Fibroblast of lung (primary cell): ENCODE measurements at regions not wholly inside any gene's neighbourhood (a gene's known extent, or its start where the extent isn't known, plus 50 kb on each side); places are given as distances from the start of the nearest gene placed in this dataset.

Experiments used
- DNase-seq, 2 donors: peaks; one replicate each; pipeline versions ENCODE4 v3.0.0 to v3.0.0-alpha.2; 2010; ENCODE audit warnings: low read depth in 2 of 2
- H2AFZ ChIP-seq: 2 replicates; pipeline ENCODE4 v1.5.1; 2012; ENCODE audit warnings: low read length, control low read depth, inconsistent platforms
- H3K27ac ChIP-seq: 2 replicates; pipeline ENCODE4 v1.5.1; 2011; ENCODE audit warnings: low read length, control low read depth; ENCODE audit not compliant: insufficient read depth
- H3K27me3 ChIP-seq: 2 replicates; pipeline ENCODE4 v1.5.1; 2011; ENCODE audit warnings: mild to moderate bottlenecking, low read length; ENCODE audit not compliant: control insufficient read depth, insufficient read depth
- H3K36me3 ChIP-seq: 2 replicates; pipeline ENCODE4 v1.5.1; 2011; ENCODE audit warnings: low read length; ENCODE audit not compliant: control insufficient read depth, insufficient read depth
- H3K4me1 ChIP-seq: 2 replicates; pipeline ENCODE4 v1.5.1; 2011; ENCODE audit warnings: low read length; ENCODE audit not compliant: control insufficient read depth, insufficient read depth; ENCODE audit errors: extremely low read depth
- H3K4me2 ChIP-seq: 2 replicates; pipeline ENCODE4 v1.5.1; 2011; ENCODE audit warnings: low read length, control low read depth; ENCODE audit not compliant: insufficient read depth; ENCODE audit errors: extremely low read depth
- H3K4me3 ChIP-seq, 4 experiments: fragments of 200-600 bp in 1 of 4; sonication (generic) in 1 of 4; replicated peaks in 1 of 4; 2 replicates each; pipeline ENCODE4 v1.5.1; 2011 to 2016; ENCODE audit warnings: low read length in 4 of 4, low read depth in 3 of 4, mild to moderate bottlenecking in 3 of 4, control low read depth in 2 of 4, inconsistent platforms in 1 of 4, mixed read lengths in 1 of 4; ENCODE audit not compliant: insufficient read depth in 1 of 4; ENCODE audit errors: control extremely low read depth in 1 of 4
- H3K79me2 ChIP-seq: 2 replicates; pipeline ENCODE4 v1.5.1; 2012; ENCODE audit warnings: mild to moderate bottlenecking, low read length, inconsistent platforms; ENCODE audit not compliant: control insufficient read depth, insufficient read depth
- H3K9ac ChIP-seq: 2 replicates; pipeline ENCODE4 v1.5.1; 2011; ENCODE audit warnings: mild to moderate bottlenecking, low read length, control low read depth; ENCODE audit not compliant: insufficient read depth
- H3K9me3 ChIP-seq: 2 replicates; pipeline ENCODE4 v1.5.1; 2012; ENCODE audit warnings: low read depth, low read length; ENCODE audit not compliant: control insufficient read depth, insufficient read depth
- H4K20me1 ChIP-seq: 2 replicates; pipeline ENCODE4 v1.5.1; 2011; ENCODE audit warnings: low read length; ENCODE audit not compliant: control insufficient read depth, insufficient read depth; ENCODE audit errors: extremely low read depth
- CTCF ChIP-seq, 2 donors: IDR thresholded peaks in 1 of 2; conservative IDR thresholded peaks in 1 of 2; 1 replicate in 1 of 2; 2 replicates in 1 of 2; pipeline ENCODE4 v1.5.1; 2011 to 2012; ENCODE audit warnings: low read length in 2 of 2, control low read depth in 1 of 2, inconsistent platforms in 1 of 2, low read depth in 1 of 2, mild to moderate bottlenecking in 1 of 2
- EZH2 ChIP-seq: IDR thresholded peaks from 2 replicates; pipeline ENCODE4 v1.5.1; 2012; ENCODE audit warnings: low read length, control low read depth, mild to moderate bottlenecking; ENCODE audit errors: missing control alignments

- TF ChIP-seq CTCF (conservative IDR thresholded peaks at IDR 0.05 in 1 of 2, IDR thresholded peaks at IDR 0.05 in 1 of 2; ENCODE audit: low read depth in 1 of 2, low read length in 2 of 2) (no peak), EZH2 (no peak)
- Histone ChIP-seq H3K9ac (no peak overlapping the region), H3K4me3 (no peak overlapping the region), H3K27me3 (no peaks in the 10 kb centered on the region), H3K4me2 (no peak overlapping the region), H4K20me1 (no peaks in the 10 kb centered on the region), H2AFZ (no peak overlapping the region), H3K9me3 (no peaks in the 10 kb centered on the region), H3K4me1 (no peaks in the 10 kb centered on the region), H3K36me3 (no peaks in the 10 kb centered on the region), H3K27ac (no peak overlapping the region), H3K79me2 (no peaks in the 10 kb centered on the region)
- DNase-seq: no peak
These were observed 645.3 kb downstream of the BRD1 start for GRCh38 chr22:49182416-49182815.

- no peak overlapping the region for H3K27ac ChIP-seq
- no peak overlapping the region for H3K9ac ChIP-seq
- no peaks in the 10 kb centered on the region for H3K79me2 ChIP-seq
- H3K4me3 ChIP-seq: no peak overlapping the region
- H3K9me3 ChIP-seq: no peaks in the 10 kb centered on the region
- TF ChIP-seq CTCF (conservative IDR thresholded peaks at IDR 0.05 in 1 of 2, IDR thresholded peaks at IDR 0.05 in 1 of 2; ENCODE audit: low read depth in 1 of 2, low read length in 2 of 2) (no peak), EZH2 (no peak)
- no peak overlapping the region for H2AFZ ChIP-seq
- no peak for DNase-seq
- H3K27me3 ChIP-seq: no peaks in the 10 kb centered on the region
- no peaks in the 10 kb centered on the region for H4K20me1 ChIP-seq
- no peak overlapping the region for H3K4me2 ChIP-seq
- no peaks in the 10 kb centered on the region for H3K36me3 ChIP-seq
- no peaks in the 10 kb centered on the region for H3K4me1 ChIP-seq
These were observed 645.7 kb downstream of the BRD1 start for GRCh38 chr22:49181942-49182341.

GRCh38 chr22:49181431-49181830 lies 646.2 kb downstream of the BRD1 start:
- no peaks in the 10 kb centered on the region for H4K20me1 ChIP-seq
- no peak overlapping the region for H3K4me2 ChIP-seq
- no peak overlapping the region for H3K4me3 ChIP-seq
- no peak for DNase-seq
- H3K27ac ChIP-seq: no peak overlapping the region
- H3K79me2 ChIP-seq: no peaks in the 10 kb centered on the region
- no peaks in the 10 kb centered on the region for H3K4me1 ChIP-seq
- H2AFZ ChIP-seq: no peak overlapping the region
- H3K36me3 ChIP-seq: no peaks in the 10 kb centered on the region
- no peaks in the 10 kb centered on the region for H3K27me3 ChIP-seq
- no peak for TF ChIP-seq EZH2
- TF ChIP-seq CTCF (conservative IDR thresholded peaks at IDR 0.05 in 1 of 2, IDR thresholded peaks at IDR 0.05 in 1 of 2; ENCODE audit: low read depth in 1 of 2, low read length in 2 of 2): no peak
- H3K9ac ChIP-seq: no peak overlapping the region
- no peaks in the 10 kb centered on the region for H3K9me3 ChIP-seq
